Hematopoietic multipotent progenitor cell treated with erythropoietin and hydrocortisone succinate and interleukin-3 and kit ligand, for 17 days (in vitro differentiated cells): ENCODE measurements at regions not wholly inside any gene's neighbourhood (a gene's known extent, or its start where the extent isn't known, plus 50 kb on each side); places are given as distances from the start of the nearest gene placed in this dataset.

ENCODE experiments used
- DNase-seq: peaks from one replicate; pipeline ENCODE4 v3.0.0-alpha.2; 2015; ENCODE audit warnings: low spot score

DNA sequence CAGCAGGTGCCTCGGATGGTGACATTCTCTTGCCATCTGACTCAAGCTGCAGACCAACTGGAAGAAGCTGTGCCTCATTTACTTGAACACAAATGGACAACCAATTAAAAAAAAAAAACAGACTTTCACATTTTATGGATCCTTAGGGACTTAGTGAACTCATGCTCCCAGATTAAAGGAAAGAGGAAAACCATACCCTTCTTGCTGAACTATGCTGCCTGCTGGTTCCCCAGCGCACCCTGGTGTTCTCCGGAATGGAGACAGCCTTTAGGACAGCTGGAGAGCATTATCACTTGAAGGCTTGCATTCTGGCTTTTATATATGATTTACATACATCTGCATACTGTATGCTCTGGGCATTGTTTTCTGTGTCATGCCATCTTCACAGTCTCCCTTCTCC, 370.7 kb downstream of the SLC4A3 start:
- no peak for DNase-seq

DNA sequence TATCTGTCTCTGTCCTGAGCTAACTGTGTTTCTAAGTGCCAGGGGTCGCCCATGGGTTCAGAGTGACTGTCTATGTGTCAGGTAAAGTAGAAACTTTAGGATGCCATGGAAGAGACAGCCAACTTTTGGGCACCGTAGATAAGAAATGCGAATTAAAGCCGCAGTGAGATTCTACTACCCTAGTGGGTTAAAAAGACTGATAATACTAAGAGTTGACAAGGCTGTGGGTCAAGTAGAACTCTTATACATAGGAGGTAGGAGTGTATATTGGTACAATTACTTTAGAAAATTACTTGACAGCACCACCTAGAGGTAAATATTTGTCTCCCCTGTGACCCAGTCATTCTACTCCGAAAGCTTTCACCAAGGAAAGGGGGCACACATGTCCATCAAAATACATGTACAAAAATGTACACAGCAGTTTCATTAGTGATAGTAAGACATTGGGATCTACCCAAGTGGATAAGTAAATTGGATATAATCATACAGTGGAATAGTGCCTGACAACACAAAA, 371.3 kb downstream of the SLC4A3 start:
- no peak for DNase-seq

DNA sequence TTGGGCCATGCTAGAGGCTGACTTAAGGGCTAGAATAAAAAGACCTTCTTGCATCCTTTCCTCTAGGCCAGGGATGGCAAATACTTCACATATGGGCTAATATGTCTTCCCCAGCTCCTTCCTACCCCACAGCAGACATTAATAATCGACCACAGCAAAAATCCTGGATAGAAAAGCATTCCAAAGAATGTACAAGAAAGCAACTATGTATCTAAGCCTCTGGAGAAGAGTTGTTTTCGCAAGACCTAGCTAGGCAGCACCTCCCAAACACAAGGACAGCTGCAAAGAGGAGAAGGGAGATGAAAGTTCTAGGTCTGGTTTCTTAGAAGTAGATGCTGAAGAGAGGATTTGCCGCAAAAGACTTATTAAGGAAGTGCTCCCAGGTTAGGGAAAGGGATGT, 372.6 kb downstream of the SLC4A3 start:
- no peak for DNase-seq

DNA sequence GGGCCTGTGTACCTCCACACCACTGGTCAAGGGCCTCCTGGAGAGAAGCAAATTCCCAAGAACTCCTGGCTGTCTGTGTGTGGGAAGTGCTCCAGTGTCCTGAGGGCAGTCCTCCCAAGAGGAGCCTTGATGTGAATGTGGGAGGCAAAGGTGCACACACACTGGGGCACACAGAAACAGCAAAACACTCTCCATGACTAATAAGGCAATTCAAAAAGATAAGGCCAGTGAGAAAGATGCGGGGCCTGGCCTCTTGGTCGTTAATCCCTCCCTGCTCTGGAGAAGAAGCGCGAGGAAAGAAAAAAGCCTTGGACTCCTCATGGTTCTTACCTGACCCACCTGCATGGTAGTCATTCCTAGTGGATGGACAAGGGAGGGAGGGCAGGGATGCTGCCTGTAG, 373.2 kb downstream of the SLC4A3 start:
- DNase-seq: no peak

DNA sequence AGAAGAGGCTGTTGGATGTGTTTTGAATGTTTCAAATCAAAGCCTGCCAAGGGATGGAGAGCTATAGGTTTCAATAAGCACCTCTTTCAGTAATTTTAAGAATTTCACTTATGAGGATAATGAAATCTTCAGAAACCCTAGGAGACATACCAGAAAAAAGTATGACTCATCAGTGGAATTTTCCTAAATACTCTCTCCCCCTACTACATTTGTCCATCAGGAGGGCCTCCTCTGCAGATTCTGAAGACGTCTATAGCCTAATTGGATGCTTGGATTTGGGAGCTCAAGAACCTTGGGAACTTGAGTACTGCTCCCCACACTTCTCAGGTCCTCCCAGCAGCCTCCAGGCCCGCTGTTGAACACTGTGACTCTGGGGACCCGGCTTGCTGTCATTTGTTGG, 374.3 kb downstream of the SLC4A3 start:
- no peak for DNase-seq

DNA sequence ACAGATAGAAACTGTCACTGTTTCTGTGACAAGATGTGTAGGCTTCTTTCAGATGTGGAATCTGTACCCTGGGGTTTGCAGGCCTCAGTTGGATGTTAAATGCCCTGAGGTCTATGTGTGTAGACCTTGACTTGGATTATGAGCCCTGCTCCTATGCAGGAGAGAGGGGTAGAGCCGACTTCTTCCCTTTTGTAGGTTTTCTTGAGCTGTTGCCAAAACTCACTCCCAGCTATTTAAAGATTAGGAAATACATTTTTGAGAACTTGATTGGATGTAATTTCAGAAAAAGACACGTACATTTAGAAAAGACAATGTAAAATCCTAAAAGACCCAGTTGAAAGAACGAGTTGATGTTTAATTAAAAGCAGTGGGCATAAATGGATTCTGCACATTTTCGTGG, 374.8 kb downstream of the SLC4A3 start:
- DNase-seq: no peak

DNA sequence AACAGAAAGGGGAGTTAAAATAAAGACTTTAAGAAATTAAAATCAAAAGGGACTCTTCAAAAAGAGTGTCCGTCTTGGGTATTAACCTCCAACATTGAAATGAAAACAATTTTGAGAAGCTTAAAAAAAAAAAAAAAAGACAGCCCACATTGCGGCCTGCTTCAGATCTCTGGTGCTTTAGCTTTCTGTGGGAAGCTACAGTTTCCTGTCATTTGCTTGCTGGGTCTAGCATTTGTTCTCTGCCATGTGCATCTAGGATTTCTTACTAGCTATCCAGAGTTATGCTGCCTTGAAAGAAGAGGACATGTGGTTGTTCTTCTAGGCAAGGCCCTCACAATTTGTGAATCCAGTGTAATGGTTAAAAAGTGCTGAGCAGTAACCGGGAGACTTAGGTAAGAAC, 375.3 kb downstream of the SLC4A3 start:
- no peak for DNase-seq

DNA sequence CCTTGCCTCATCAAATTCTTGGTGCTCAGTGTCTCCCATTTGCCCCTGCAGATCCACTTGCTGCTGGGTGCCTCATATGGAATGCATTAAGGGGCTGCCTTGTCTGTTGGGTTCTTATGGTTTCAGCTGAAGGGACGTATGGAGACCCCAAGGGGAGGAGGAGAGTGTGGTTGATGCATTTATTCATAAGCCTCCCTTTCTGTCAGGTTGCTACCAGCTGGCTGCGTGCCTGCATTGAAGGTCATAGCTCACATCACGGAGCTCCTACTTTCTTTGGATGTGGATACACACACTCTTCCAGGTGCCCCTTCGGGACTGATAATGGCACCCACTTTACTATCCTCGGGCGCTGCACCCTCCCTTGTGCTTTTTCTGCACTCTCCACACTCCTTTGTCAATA, 377.9 kb downstream of the SLC4A3 start:
- no peak for DNase-seq

DNA sequence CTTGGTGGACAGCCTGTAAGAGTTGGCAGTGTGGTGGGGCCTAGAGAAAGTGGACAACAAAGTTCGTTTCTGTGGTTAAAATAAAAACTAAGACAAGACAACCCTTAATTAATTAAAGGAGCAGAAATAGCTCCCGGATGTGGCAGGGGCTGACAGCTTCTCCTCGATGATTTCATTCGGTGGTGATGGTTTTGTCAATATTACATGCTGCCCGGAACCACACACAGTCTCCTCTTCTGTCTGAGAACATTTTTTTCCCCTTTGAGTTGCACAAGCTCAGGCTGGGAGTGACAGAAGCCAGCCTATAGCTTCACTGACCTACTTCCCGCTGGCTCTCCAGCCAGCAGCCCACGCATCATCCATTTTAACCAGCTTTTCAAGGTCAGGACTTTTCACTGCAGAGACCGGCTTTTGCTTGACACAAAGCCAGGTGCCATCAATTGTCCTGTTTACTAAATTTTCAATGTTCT, 378.8 kb downstream of the SLC4A3 start:
- no peak for DNase-seq

DNA sequence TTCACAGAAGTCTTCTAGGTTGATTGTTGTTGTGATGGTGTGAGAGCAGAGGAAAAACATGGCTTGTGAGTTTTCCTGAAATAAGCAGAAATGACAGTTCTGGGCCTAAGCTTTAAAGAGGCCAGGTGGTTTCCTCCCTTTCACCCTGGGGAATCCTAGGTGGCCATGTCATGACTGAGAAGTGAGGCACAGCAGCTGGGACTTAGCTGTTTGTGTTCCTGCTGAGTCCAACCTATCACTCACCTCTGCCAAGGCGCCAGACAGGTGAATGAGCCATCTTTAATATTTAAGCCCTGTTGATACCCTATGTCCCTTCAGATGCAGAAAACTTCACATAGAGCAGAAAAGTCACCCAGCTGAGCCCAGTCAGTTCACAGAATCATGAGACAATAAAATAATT, 384.4 kb downstream of the SLC4A3 start:
- DNase-seq: no peak

DNA sequence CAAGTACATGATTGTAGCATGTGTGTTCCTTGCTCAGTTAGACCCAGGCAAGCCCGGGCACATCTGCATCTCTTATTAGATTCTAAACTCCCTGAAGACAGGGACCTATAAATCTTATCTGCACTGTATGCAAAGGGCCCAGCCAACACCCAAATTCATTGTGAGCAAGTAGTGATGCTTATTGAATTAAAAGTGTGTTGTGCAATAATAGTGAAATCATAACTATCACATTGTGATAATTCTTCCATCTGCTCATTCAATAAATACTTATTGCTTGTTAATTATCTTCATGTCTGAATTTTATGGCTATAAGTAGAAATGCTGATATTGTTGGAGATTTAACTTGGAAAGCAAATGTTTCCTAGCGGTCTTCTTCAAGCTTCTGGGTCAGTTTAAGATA, 387.5 kb downstream of the SLC4A3 start:
- no peak for DNase-seq

DNA sequence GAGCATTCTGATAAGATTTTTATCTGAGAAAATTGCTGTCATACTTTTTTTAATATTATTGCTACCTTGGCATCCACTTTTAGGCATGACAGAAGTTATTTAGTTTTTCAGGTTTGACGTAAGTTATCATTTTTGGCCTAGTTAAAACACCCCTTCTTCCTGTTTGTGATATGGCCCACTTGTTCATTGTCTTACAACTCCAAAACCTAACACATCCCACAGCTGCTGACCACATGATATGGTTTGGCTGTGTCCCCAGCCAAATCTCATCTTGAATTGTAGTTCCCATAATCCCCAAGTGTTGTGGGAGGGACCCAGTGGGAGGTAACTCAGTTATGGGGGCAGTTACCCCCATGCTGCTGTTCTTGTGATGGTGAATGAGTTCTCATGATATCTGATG, 388.1 kb downstream of the SLC4A3 start:
- no peak for DNase-seq

DNA sequence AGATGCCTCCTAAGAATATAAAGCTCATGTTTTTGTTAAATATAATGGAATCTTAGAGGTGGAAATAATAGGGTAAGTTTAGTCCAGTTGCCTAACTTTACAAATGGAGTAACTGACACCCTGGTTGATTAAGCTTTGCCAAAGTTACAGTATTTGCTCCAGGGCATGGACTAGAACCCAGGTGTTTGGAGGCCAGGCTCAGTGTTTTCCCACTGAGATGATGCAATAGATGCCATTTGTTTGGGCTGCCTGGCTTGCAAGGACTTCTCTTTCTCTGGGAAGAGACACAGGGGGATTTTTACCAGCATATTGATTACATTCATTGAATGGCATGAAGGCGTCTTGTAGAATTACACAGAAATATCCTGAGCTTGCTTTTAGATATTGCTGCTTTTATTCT, 397.8 kb downstream of the SLC4A3 start:
- no peak for DNase-seq

DNA sequence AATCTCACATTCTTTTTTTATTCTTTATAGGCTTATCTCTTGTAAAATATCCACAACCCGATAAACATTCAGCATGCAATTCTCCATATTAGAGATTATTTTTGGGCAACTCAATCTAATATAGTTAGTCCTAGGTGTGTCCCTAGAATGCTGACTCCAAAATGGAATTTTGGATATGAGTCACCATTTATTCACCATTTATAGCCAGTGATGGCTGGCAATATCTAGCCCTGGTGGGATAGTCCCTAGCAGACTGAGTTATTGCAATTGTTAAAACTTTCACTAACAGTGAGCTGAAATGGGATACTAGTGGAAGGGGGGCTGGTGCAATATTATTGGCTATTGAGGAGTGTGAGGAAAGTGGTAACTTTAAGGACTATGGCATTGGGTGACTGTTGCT, 401.6 kb downstream of the SLC4A3 start:
- no peak for DNase-seq

DNA sequence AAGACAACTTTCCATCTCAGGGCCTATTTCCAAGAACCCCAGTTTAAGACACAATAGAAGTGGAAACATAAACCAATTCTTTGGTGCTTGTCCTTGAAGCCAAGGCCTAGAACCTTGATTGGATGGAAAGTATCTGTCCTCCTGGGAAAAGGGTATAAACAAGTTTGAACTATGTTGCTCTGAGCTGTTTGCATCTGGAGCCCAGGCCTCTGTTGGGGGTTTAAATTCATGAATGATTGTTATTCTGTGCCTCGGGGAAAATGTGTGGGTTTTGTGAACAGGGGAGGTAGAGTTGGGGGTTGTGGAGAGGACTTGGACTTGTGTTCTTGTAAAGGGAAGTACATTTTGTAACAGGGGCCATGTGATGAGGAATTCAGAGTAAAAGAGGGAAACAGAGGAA, 406.1 kb downstream of the SLC4A3 start:
- no peak for DNase-seq

DNA sequence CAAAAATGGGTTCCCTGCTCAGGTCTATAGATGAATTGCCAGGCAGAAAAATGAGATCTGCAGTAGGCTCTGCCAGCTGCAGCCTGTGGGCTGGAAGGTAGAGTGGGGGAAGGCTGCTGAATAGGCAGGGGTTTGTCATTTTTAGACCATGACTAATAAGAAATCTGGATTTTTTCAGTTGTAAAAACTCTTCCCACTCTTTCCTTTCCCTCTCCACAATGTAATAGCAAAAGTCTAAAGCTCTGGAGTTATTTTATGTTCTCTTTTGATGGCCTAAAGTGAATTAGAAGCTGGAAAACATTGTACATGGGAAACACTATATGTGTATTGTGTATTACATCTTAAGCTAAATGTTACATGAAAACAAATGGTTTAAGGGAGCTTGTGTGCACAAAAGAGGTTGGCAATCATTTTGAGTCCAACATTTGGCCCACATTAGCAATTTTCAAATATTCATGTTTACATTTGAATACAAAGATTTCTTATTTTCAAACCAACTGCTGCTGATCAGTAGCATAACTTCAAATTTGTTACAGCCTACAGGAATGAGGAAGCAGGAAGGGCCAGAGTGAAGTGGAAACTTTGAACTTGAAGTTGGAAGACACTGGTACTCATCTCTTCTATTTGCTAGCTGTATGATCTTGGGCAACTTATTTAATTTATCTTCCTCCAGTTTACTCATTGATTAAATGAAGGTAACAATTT, 407.1 kb downstream of the SLC4A3 start:
- no peak for DNase-seq

DNA sequence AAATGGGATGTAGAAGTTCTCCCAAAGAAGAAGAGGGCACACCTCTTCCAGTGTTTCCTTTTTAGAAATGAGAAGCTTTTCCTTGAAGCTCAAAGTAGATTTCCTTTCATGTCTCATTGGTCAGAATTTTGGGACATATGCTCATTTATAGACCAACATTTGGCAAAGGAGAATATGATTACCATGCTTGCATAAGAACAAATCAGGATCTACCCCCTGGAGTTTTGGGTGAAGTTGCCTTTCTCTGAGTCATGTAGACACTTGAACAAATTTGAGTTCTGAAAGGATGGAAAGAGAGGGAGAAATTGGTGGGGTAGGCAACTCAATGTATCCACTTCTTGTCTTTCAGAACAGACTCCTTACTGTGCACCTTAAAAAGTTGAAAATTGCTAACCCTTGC, 409.0 kb downstream of the SLC4A3 start:
- DNase-seq: no peak

DNA sequence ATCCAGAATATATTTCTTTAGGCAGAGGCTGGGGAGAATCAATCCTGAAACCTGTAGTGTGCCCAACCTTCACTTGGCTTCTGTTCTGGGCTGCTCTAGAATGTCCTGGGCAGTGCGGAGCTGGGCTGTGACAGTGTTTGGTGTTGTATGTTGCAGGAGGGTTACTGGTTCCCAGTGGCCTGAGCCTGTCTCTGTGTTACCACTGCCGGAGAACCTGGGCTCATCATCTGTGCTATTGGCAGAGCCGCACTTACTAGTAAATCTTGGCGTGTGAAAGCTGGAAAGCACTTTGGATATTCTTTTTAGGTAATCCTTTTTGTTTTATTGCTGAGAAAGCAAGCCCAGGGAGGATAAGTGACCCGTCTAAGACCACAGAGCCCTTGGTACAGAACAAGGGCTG, 412.9 kb downstream of the SLC4A3 start:
- no peak for DNase-seq

DNA sequence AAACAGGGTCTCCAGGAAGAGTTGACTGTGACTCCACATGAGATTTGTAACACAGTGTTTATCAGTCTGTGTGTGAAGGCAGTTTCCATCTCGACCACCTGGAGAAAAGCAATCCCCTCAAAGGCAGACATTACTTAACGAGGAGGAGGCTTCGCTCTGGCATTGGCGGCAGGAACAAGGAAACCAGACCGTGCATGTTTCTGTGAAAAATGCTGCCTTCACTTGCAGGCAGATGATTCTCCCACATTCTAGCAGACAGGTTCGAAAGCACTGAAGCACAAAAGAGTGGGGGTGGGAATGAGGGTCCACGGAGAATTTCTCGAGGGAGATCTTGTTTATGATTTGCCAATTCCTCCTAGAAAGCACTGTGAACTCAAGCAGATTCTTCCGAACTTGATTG, 414.0 kb downstream of the SLC4A3 start:
- DNase-seq: no peak

DNA sequence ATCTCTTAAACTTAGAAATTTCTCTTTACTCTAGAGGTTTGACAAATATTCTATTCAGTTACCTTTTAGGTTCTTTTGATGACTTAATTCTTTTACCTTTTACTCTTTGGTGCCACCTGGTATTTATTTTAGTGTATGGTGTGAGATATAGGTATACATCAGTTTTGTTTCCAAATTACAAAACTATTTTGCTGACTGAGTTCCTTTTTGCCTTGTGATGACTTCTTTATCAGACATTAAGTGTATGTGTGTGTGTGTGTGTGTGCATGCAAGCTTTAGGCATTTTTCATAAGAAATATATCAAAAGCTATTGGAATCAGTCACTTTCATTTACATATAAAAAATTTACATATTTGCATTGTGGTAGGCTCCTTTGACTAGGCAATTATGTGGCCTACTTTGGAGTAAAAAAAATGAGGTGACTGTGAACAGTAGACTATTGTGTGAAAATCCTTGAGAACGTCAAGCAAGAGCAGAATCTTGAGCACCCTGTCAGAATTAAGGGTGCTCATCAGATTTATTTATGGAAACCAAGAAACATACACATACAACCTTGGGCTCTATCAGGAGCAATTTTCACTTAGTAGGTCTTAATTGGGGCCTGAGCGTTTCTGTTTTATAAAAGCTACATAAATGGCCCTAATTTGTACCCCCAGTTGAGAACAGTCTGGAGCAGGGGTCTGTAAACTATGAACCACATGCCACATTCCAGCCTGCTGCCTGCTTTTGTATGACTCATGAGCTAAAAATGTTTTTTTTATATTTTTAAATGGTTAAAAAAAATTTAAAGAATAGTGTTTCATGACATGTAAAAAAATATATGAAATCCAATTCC, 415.9 kb downstream of the SLC4A3 start:
- no peak for DNase-seq

DNA sequence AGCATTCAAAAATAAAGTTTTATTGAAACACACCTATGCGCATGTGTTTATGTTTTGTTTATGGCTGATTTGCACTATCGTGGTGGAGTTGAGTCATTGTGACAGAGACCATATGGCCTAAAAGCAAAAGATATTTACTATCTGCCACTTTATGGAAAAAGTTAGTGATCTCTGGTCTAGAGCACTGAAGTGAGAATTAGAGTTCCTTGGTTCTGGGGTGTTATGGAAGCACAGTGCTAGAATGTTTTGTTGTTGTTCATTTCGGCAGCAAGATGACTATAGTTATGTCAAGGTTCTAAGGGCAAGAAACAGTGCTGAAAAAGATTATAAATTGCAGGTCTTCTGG, 416.5 kb downstream of the SLC4A3 start:
- DNase-seq: no peak

DNA sequence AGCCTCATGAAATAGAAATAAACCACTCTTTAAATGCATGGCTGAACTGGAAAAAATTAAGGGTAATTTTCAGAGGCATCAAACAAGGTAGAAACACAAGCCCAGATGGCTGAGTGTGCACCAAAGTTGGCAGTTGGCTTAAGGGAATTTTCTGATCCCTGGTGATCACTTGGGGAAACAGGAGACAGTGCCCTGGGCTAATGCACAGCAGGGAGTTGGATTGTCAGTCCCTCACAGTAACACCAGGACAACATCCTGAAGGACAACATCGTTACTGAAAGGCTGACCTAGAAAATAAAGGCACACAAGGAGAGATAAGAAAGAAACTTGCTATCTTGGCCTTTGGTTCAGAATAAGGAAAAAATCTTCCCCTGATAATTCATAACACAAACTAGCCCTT, 417.0 kb downstream of the SLC4A3 start:
- no peak for DNase-seq

DNA sequence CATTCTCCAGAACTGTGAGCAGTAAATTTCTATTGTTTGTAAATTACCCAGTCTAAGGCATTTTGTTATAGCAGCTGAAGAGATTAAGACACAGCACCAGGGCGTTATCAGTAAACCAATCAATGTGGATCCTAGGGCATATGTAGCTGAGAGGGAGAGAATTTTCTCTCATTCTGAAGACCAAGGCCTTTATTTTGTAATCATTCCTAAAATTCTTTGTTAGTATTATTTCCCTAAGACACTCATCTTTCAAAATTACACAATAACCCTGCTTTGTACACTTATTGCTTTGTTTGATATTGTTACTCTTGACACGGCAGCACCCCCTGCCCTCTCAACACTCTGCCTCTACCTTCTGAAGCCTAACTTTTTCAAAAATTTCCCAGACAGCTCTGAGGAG, 419.1 kb downstream of the SLC4A3 start:
- DNase-seq: no peak

DNA sequence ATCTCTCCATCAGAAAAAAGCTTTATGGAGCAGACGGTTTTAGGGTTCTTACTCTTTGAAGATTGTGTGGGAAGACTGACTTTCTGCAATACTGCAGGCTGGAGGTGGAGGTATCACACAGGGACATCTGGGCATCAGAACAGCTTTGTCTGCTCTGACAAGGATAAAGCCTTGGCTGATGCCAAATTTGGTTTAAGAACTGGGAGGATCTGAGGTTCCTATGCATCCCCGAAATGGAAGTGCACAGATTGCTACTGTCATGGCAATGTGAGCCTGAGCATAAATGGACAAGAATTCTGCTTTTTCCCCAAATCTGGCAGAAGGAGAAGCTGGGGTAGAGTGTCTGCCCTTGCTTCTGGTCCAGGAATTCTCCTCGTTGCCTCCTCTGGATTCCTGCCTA, 424.3 kb downstream of the SLC4A3 start:
- no peak for DNase-seq
